Type B pancreatic cell (in vitro differentiated cells): ENCODE measurements at regions not wholly inside any gene's neighbourhood (a gene's known extent, or its start where the extent isn't known, plus 50 kb on each side); places are given as distances from the start of the nearest gene placed in this dataset.

ENCODE experiments used
- DNase-seq: peaks from one replicate; pipeline ENCODE4 v3.0.0; 2021; ENCODE audit warnings: mixed read lengths; ENCODE audit not compliant: unreplicated experiment; ENCODE audit errors: extremely low spot score
- H3K27ac Mint-ChIP-seq: 2 replicates; pipeline ENCODE4 v1.8.0; 2021; ENCODE audit warnings: mild to moderate bottlenecking, mixed read lengths
- H3K27me3 Mint-ChIP-seq: 2 replicates; pipeline ENCODE4 v1.8.0; 2021; ENCODE audit warnings: mixed read lengths
- H3K36me3 Mint-ChIP-seq: 2 replicates; pipeline ENCODE4 v1.8.0; 2021; ENCODE audit warnings: mixed read lengths
- H3K4me1 Mint-ChIP-seq: one replicate; pipeline ENCODE4 v1.8.0; 2021; ENCODE audit warnings: mixed read lengths; ENCODE audit not compliant: unreplicated experiment
- H3K4me3 Mint-ChIP-seq: 2 replicates; pipeline ENCODE4 v1.8.0; 2021; ENCODE audit warnings: mild to moderate bottlenecking, mixed read lengths
- H3K9me3 Mint-ChIP-seq: 2 replicates; pipeline ENCODE4 v1.8.0; 2021; ENCODE audit warnings: mixed read lengths
- CTCF ChIP-seq: fragments of 200-600 bp; sonication (generic); conservative IDR thresholded peaks from 2 replicates; pipeline ENCODE4 v1.5.0; 2021; ENCODE audit warnings: antibody characterized with exemption, mild to moderate bottlenecking

- H3K9me3 Mint-ChIP-seq = no peaks in the 10 kb centered on the region
- H3K27ac Mint-ChIP-seq = no peak overlapping the region
- H3K36me3 Mint-ChIP-seq = no peaks in the 10 kb centered on the region
- TF ChIP-seq CTCF = no peak
- no peak overlapping the region for H3K4me3 Mint-ChIP-seq
- H3K27me3 Mint-ChIP-seq = no peaks in the 10 kb centered on the region
- peaks cover 11% of the 10 kb centered on the region for H3K4me1 Mint-ChIP-seq
- DNase-seq = no peak
Measured at GRCh38 chr7:13236026-13236425, 548.6 kb downstream of the ARL4A start.

- no peak overlapping the region for H3K4me3 Mint-ChIP-seq
- H3K27me3 Mint-ChIP-seq = no peaks in the 10 kb centered on the region
- peaks cover 8% of the 10 kb centered on the region for H3K4me1 Mint-ChIP-seq
- TF ChIP-seq CTCF = no peak
- no peaks in the 10 kb centered on the region for H3K36me3 Mint-ChIP-seq
- no peaks in the 10 kb centered on the region for H3K9me3 Mint-ChIP-seq
- no peak for DNase-seq
- H3K27ac Mint-ChIP-seq = no peak overlapping the region
Measured at GRCh38 chr7:13240349-13240748, 552.9 kb downstream of the ARL4A start.

GRCh38 chr7:13241416-13241815 lies 554.0 kb downstream of the ARL4A start:
- Mint-ChIP-seq H3K27ac (no peak overlapping the region), H3K4me3 (no peak overlapping the region), H3K27me3 (no peaks in the 10 kb centered on the region), H3K4me1 (peaks cover 3% of the 10 kb centered on the region), H3K36me3 (no peaks in the 10 kb centered on the region), H3K9me3 (no peaks in the 10 kb centered on the region)
- no peak for DNase-seq
- TF ChIP-seq CTCF = no peak

- H3K9me3 Mint-ChIP-seq = no peaks in the 10 kb centered on the region
- no peak for TF ChIP-seq CTCF
- no peaks in the 10 kb centered on the region for H3K4me1 Mint-ChIP-seq
- H3K27me3 Mint-ChIP-seq = no peaks in the 10 kb centered on the region
- no peaks in the 10 kb centered on the region for H3K36me3 Mint-ChIP-seq
- H3K27ac Mint-ChIP-seq = no peak overlapping the region
- DNase-seq = no peak
- no peak overlapping the region for H3K4me3 Mint-ChIP-seq
Measured at GRCh38 chr7:13257661-13258060, 570.2 kb downstream of the ARL4A start.

GRCh38 chr7:13258386-13258785 lies 571.0 kb downstream of the ARL4A start:
- Mint-ChIP-seq H3K4me1 (no peaks in the 10 kb centered on the region), H3K36me3 (no peaks in the 10 kb centered on the region), H3K27me3 (no peaks in the 10 kb centered on the region), H3K9me3 (no peaks in the 10 kb centered on the region), H3K27ac (no peak overlapping the region), H3K4me3 (no peak overlapping the region)
- DNase-seq = no peak
- no peak for TF ChIP-seq CTCF

- no peak for DNase-seq
- no peak overlapping the region for H3K27ac Mint-ChIP-seq
- H3K9me3 Mint-ChIP-seq = no peaks in the 10 kb centered on the region
- H3K4me1 Mint-ChIP-seq = no peaks in the 10 kb centered on the region
- TF ChIP-seq CTCF = no peak
- no peaks in the 10 kb centered on the region for H3K27me3 Mint-ChIP-seq
- no peaks in the 10 kb centered on the region for H3K36me3 Mint-ChIP-seq
- no peak overlapping the region for H3K4me3 Mint-ChIP-seq
Measured at GRCh38 chr7:13259930-13260329, 572.5 kb downstream of the ARL4A start.
